ENCODE measurements at regions not wholly inside any gene's neighbourhood (a gene's known extent, or its start where the extent isn't known, plus 50 kb on each side); places are given as distances from the start of the nearest gene placed in this dataset.

- Histone ChIP-seq H3K9me3 (ENCODE audit: control insufficient read depth, low read depth, low read length) (no peaks in the 10 kb centered on the region), H3K4me1 (ENCODE audit: control insufficient read depth, insufficient read depth, low read length) (peaks cover 8% of the 10 kb centered on the region), H3K27ac (ENCODE audit: low read length) (no peak overlapping the region), H3K27me3 (ENCODE audit: control insufficient read depth, insufficient read depth, low read length) (no peaks in the 10 kb centered on the region), H3K36me3 (ENCODE audit: control insufficient read depth, insufficient read depth, low read length) (no peaks in the 10 kb centered on the region), H3K4me3 (ENCODE audit: low read length) (no peak overlapping the region)
- no peak for DNase-seq
- WGBS (ENCODE audit: insufficient coverage, low lambda C conversion rate), result 80% methylated on average over 1 of the region's 10 CpGs
These were observed 402.0 kb downstream of the RPS24 start for GRCh38 chr10:78435484-78436221.

- Histone ChIP-seq H3K9me3 (ENCODE audit: control insufficient read depth, low read depth, low read length) (no peaks in the 10 kb centered on the region), H3K4me1 (ENCODE audit: control insufficient read depth, insufficient read depth, low read length) (peaks cover 8% of the 10 kb centered on the region), H3K4me3 (ENCODE audit: low read length) (no peak overlapping the region), H3K27me3 (ENCODE audit: control insufficient read depth, insufficient read depth, low read length) (no peaks in the 10 kb centered on the region), H3K27ac (ENCODE audit: low read length) (no peak overlapping the region), H3K36me3 (ENCODE audit: control insufficient read depth, insufficient read depth, low read length) (no peaks in the 10 kb centered on the region)
- no peak for DNase-seq
- no CpG with 5 or more reads among the region's 6 CpGs for WGBS (ENCODE audit: insufficient coverage, low lambda C conversion rate)
These were observed 402.5 kb downstream of the RPS24 start for GRCh38 chr10:78436222-78436573.

GRCh38 chr10:78436706-78437406 lies 403.2 kb downstream of the RPS24 start:
- no peak for DNase-seq
- H3K4me1 ChIP-seq (ENCODE audit: control insufficient read depth, insufficient read depth, low read length), result peaks cover 8% of the 10 kb centered on the region
- H3K27ac ChIP-seq (ENCODE audit: low read length), result no peak overlapping the region
- H3K4me3 ChIP-seq (ENCODE audit: low read length), result no peak overlapping the region
- H3K27me3 ChIP-seq (ENCODE audit: control insufficient read depth, insufficient read depth, low read length), result no peaks in the 10 kb centered on the region
- no peaks in the 10 kb centered on the region for H3K9me3 ChIP-seq (ENCODE audit: control insufficient read depth, low read depth, low read length)
- H3K36me3 ChIP-seq (ENCODE audit: control insufficient read depth, insufficient read depth, low read length), result no peaks in the 10 kb centered on the region
- WGBS (ENCODE audit: insufficient coverage, low lambda C conversion rate), result 100% methylated on average over 1 of the region's 8 CpGs

- H3K36me3 ChIP-seq (ENCODE audit: control insufficient read depth, insufficient read depth, low read length), result no peaks in the 10 kb centered on the region
- H3K4me1 ChIP-seq (ENCODE audit: control insufficient read depth, insufficient read depth, low read length), result peaks cover 8% of the 10 kb centered on the region
- WGBS (ENCODE audit: insufficient coverage, low lambda C conversion rate), result no CpG with 5 or more reads among the region's 5 CpGs
- H3K4me3 ChIP-seq (ENCODE audit: low read length), result no peak overlapping the region
- no peaks in the 10 kb centered on the region for H3K27me3 ChIP-seq (ENCODE audit: control insufficient read depth, insufficient read depth, low read length)
- no peak for DNase-seq
- H3K9me3 ChIP-seq (ENCODE audit: control insufficient read depth, low read depth, low read length), result no peaks in the 10 kb centered on the region
- no peak overlapping the region for H3K27ac ChIP-seq (ENCODE audit: low read length)
These were observed 403.7 kb downstream of the RPS24 start for GRCh38 chr10:78437407-78437768.

GRCh38 chr10:78437998-78438906 lies 404.6 kb downstream of the RPS24 start:
- no peak overlapping the region for H3K4me3 ChIP-seq (ENCODE audit: low read length)
- no CpG with 5 or more reads among the region's 9 CpGs for WGBS (ENCODE audit: insufficient coverage, low lambda C conversion rate)
- no peak for DNase-seq
- no peaks in the 10 kb centered on the region for H3K36me3 ChIP-seq (ENCODE audit: control insufficient read depth, insufficient read depth, low read length)
- H3K4me1 ChIP-seq (ENCODE audit: control insufficient read depth, insufficient read depth, low read length), result peaks cover 8% of the 10 kb centered on the region
- H3K27me3 ChIP-seq (ENCODE audit: control insufficient read depth, insufficient read depth, low read length), result no peaks in the 10 kb centered on the region
- H3K9me3 ChIP-seq (ENCODE audit: control insufficient read depth, low read depth, low read length), result no peaks in the 10 kb centered on the region
- H3K27ac ChIP-seq (ENCODE audit: low read length), result no peak overlapping the region

GRCh38 chr10:78438907-78439809 lies 405.5 kb downstream of the RPS24 start:
- no peak for DNase-seq
- H3K4me3 ChIP-seq (ENCODE audit: low read length), result no peak overlapping the region
- H3K4me1 ChIP-seq (ENCODE audit: control insufficient read depth, insufficient read depth, low read length), result peaks cover 8% of the 10 kb centered on the region
- H3K36me3 ChIP-seq (ENCODE audit: control insufficient read depth, insufficient read depth, low read length), result no peaks in the 10 kb centered on the region
- H3K27me3 ChIP-seq (ENCODE audit: control insufficient read depth, insufficient read depth, low read length), result no peaks in the 10 kb centered on the region
- H3K27ac ChIP-seq (ENCODE audit: low read length), result no peak overlapping the region
- no peaks in the 10 kb centered on the region for H3K9me3 ChIP-seq (ENCODE audit: control insufficient read depth, low read depth, low read length)
- WGBS (ENCODE audit: insufficient coverage, low lambda C conversion rate), result no CpG with 5 or more reads among the region's 12 CpGs

- Histone ChIP-seq H3K27ac (ENCODE audit: low read length) (no peak overlapping the region), H3K4me1 (ENCODE audit: control insufficient read depth, insufficient read depth, low read length) (peaks cover 7% of the 10 kb centered on the region), H3K36me3 (ENCODE audit: control insufficient read depth, insufficient read depth, low read length) (no peaks in the 10 kb centered on the region), H3K27me3 (ENCODE audit: control insufficient read depth, insufficient read depth, low read length) (no peaks in the 10 kb centered on the region), H3K9me3 (ENCODE audit: control insufficient read depth, low read depth, low read length) (no peaks in the 10 kb centered on the region), H3K4me3 (ENCODE audit: low read length) (no peak overlapping the region)
- WGBS (ENCODE audit: insufficient coverage, low lambda C conversion rate), result no CpG with 5 or more reads among the region's 4 CpGs
- DNase-seq, result no peak
These were observed 407.3 kb downstream of the RPS24 start for GRCh38 chr10:78441010-78441409.

GRCh38 chr10:78441694-78442093 lies 408.0 kb downstream of the RPS24 start:
- Histone ChIP-seq H3K36me3 (ENCODE audit: control insufficient read depth, insufficient read depth, low read length) (no peaks in the 10 kb centered on the region), H3K9me3 (ENCODE audit: control insufficient read depth, low read depth, low read length) (no peaks in the 10 kb centered on the region), H3K27ac (ENCODE audit: low read length) (no peak overlapping the region), H3K4me1 (ENCODE audit: control insufficient read depth, insufficient read depth, low read length) (peaks cover under 1% of the 10 kb centered on the region), H3K4me3 (ENCODE audit: low read length) (no peak overlapping the region), H3K27me3 (ENCODE audit: control insufficient read depth, insufficient read depth, low read length) (no peaks in the 10 kb centered on the region)
- no peak for DNase-seq
- WGBS (ENCODE audit: insufficient coverage, low lambda C conversion rate), result no CpG with 5 or more reads among the region's 5 CpGs

GRCh38 chr10:78442836-78443550 lies 409.3 kb downstream of the RPS24 start:
- H3K27ac ChIP-seq (ENCODE audit: low read length), result no peak overlapping the region
- DNase-seq, result no peak
- H3K4me3 ChIP-seq (ENCODE audit: low read length), result no peak overlapping the region

More at GRCh38 chr10:78442836-78443550, 409.3 kb downstream of the RPS24 start:
- H3K9me3 ChIP-seq (ENCODE audit: control insufficient read depth, low read depth, low read length), result no peaks in the 10 kb centered on the region
- H3K27me3 ChIP-seq (ENCODE audit: control insufficient read depth, insufficient read depth, low read length), result no peaks in the 10 kb centered on the region
- H3K36me3 ChIP-seq (ENCODE audit: control insufficient read depth, insufficient read depth, low read length), result no peaks in the 10 kb centered on the region
- peaks cover 3% of the 10 kb centered on the region for H3K4me1 ChIP-seq (ENCODE audit: control insufficient read depth, insufficient read depth, low read length)
- WGBS (ENCODE audit: insufficient coverage, low lambda C conversion rate), result 100% methylated on average over 2 of the region's 13 CpGs
